ENCODE measurements at regions not wholly inside any gene's neighbourhood (a gene's known extent, or its start where the extent isn't known, plus 50 kb on each side); places are given as distances from the start of the nearest gene placed in this dataset.
"Not testable (repeated sequence)": the region's sequence is repeated elsewhere in the genome, so short reads cannot be mapped to it uniquely, and the experiment has no call there.

DNA sequence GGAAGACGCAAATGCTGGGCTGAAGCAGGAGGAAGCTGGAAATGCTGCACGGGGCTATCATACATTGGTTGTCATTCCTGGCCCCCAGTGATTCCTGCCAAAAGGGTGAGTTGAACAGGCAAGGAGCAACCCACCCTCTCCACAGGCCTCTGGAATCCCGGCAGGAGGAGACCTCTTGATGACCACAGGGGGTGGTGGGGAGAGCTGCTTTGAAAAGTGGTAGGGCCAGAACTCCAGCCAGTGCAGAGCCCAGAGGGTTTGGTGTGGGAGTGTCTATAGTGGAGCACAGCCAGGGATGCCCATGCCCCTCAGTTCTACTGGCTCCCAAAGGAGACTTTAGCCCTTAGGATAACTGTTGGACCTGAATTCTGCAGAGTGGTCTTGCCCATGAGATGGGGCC lies 89.2 kb downstream of the SAMD9 start:
- WGBS, 2 donors (ENCODE audit: low coverage in 1 of 2): 92% methylated on average over 3 of the region's 3 CpGs; no CpG with 5 or more reads in 1 of the 2 donors

DNA sequence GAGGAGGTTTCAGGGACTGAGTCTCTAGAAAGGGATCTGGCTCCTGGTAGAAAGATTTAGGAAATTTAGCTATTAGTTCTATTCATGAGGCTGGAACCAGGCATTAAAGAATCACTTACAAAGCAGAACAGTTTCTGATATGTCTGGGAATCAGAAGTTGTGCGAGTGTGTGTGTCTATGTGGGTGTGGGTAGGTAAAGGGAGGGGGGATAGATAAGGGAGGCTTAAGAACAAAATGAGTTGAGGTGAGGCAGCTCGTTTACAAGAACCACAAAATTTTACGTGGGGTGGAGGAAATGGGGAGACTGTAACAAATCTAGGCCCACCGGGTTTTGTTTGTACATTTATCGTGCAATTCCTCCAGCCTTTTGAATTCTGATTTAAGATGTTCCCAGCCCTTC lies 90.7 kb downstream of the SAMD9 start:
- Histone ChIP-seq H3K4me1 (no peaks in the 10 kb centered on the region), H3K27me3 (no peaks in the 10 kb centered on the region), H3K4me3 (no peak overlapping the region), H3K9me3 (peaks cover 0 to 7% of the 10 kb centered on the region in 2 donors), H3K27ac (no peak overlapping the region), H3K36me3 (no peaks in the 10 kb centered on the region)
- intact Hi-C loops (cut with DNase I; ENCODE audit: low total_unique reads): no loop called here
- TF ChIP-seq POLR2AphosphoS5 (IDR thresholded peaks at IDR 0.05) (no peak), EP300 (IDR thresholded peaks at IDR 0.05; ENCODE audit: low read depth) (no peak), POLR2A (IDR thresholded peaks at IDR 0.05) (no peak)
- TF ChIP-seq, protein P1, sequence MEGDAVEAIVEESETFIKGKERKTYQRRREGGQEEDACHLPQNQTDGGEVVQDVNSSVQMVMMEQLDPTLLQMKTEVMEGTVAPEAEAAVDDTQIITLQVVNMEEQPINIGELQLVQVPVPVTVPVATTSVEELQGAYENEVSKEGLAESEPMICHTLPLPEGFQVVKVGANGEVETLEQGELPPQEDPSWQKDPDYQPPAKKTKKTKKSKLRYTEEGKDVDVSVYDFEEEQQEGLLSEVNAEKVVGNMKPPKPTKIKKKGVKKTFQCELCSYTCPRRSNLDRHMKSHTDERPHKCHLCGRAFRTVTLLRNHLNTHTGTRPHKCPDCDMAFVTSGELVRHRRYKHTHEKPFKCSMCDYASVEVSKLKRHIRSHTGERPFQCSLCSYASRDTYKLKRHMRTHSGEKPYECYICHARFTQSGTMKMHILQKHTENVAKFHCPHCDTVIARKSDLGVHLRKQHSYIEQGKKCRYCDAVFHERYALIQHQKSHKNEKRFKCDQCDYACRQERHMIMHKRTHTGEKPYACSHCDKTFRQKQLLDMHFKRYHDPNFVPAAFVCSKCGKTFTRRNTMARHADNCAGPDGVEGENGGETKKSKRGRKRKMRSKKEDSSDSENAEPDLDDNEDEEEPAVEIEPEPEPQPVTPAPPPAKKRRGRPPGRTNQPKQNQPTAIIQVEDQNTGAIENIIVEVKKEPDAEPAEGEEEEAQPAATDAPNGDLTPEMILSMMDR (IDR thresholded peaks at IDR 0.05): no peak
- 57 to 83% methylated on average over 1 to 5 of the region's 5 CpGs for WGBS, 2 donors (ENCODE audit: low coverage in 1 of 2)
- DNase-seq: no peak
- in situ Hi-C loops (cut with MboI; ENCODE audit: low pct_ligation_motif_present in 1 of 4, low pct_unique_long_range_greater_than_20kb in 1 of 4, low sequenced_read_pairs in 3 of 4): no loop called here

More for the DNA sequence above, 89.2 kb downstream of the SAMD9 start:
- DNase-seq: no peak
- H3K36me3 ChIP-seq: no peaks in the 10 kb centered on the region
- H3K4me1 ChIP-seq: no peaks in the 10 kb centered on the region
- intact Hi-C loops (cut with DNase I; ENCODE audit: low total_unique reads) (no loop called here), in situ Hi-C loops (cut with MboI; ENCODE audit: low pct_ligation_motif_present in 1 of 4, low pct_unique_long_range_greater_than_20kb in 1 of 4, low sequenced_read_pairs in 3 of 4) (no loop called here)
- peaks cover 4% of the 10 kb centered on the region in 2 donors for H3K9me3 ChIP-seq
- H3K27ac ChIP-seq: no peak overlapping the region
- H3K4me3 ChIP-seq: no peak overlapping the region
- no peaks in the 10 kb centered on the region for H3K27me3 ChIP-seq
- TF ChIP-seq POLR2AphosphoS5 (IDR thresholded peaks at IDR 0.05) (no peak), POLR2A (IDR thresholded peaks at IDR 0.05) (no peak), EP300 (IDR thresholded peaks at IDR 0.05; ENCODE audit: low read depth) (no peak)
- TF ChIP-seq, protein P1 (IDR thresholded peaks at IDR 0.05): no peak

DNA sequence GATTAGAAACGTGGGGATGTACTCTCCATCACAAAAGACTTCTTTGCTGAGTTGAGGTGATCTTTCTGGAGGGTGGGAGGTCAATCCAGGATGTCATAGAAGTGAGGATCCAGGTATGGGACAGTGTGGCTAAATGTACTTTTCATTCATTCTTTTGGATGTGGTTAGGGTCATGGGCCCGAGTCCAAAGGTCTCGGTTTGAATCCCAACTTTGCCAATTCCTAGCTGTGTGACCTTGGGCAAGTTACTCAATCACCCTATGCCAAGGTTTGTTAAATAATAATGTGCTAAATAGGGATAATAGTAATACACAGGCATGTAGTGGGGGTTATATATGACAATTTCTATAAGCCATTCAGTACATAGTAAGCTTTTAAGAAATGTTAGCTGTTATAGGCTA lies 91.4 kb downstream of the SAMD9 start:
- intact Hi-C loops (cut with DNase I; ENCODE audit: low total_unique reads): no loop called here
- WGBS, 2 donors (ENCODE audit: low coverage in 1 of 2): 80% methylated on average over 3 of the region's 3 CpGs; no CpG with 5 or more reads in 1 of the 2 donors
- Histone ChIP-seq H3K4me3 (no peak overlapping the region), H3K36me3 (no peaks in the 10 kb centered on the region), H3K9me3 (peaks cover 0 to 3% of the 10 kb centered on the region in 2 donors), H3K27me3 (no peaks in the 10 kb centered on the region), H3K27ac (no peak overlapping the region), H3K4me1 (no peaks in the 10 kb centered on the region)
- in situ Hi-C loops (cut with MboI; ENCODE audit: low pct_ligation_motif_present in 1 of 4, low pct_unique_long_range_greater_than_20kb in 1 of 4, low sequenced_read_pairs in 3 of 4): no loop called here
- no peak for DNase-seq
- TF ChIP-seq EP300 (IDR thresholded peaks at IDR 0.05; ENCODE audit: low read depth) (no peak), POLR2AphosphoS5 (IDR thresholded peaks at IDR 0.05) (no peak), POLR2A (IDR thresholded peaks at IDR 0.05) (no peak)

DNA sequence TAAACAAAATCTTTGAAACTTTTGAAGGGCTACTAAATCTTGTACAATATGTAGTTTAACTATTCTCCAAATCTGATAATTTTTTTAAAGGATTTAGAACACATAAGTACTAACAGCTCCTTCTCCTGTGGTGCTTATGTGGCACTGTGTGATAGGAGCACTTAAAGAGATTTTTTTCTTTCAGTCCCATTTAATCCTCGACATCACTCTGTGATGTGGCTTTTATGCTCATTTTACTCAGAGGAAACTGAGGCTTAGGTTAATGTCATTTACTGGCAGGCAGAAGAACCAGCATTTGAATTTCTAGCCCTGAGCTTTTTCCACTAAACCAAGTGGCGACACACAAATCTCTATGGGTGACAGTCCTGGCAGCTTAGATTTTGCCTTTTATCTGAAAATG lies 92.4 kb downstream of the SAMD9 start:
- TF ChIP-seq POLR2AphosphoS5 (IDR thresholded peaks at IDR 0.05) (no peak), EP300 (IDR thresholded peaks at IDR 0.05; ENCODE audit: low read depth) (no peak), POLR2A (IDR thresholded peaks at IDR 0.05) (no peak)
- TF ChIP-seq, protein P1 (IDR thresholded peaks at IDR 0.05): no peak
- in situ Hi-C loops (cut with MboI; ENCODE audit: low pct_ligation_motif_present in 1 of 4, low pct_unique_long_range_greater_than_20kb in 1 of 4, low sequenced_read_pairs in 3 of 4) (no loop called here), intact Hi-C loops (cut with DNase I; ENCODE audit: low total_unique reads) (no loop called here)
- DNase-seq: no peak
- H3K36me3 ChIP-seq: no peaks in the 10 kb centered on the region
- H3K27me3 ChIP-seq: no peaks in the 10 kb centered on the region
- H3K27ac ChIP-seq: no peak overlapping the region
- no peaks in the 10 kb centered on the region for H3K4me1 ChIP-seq
- peaks cover 0 to 3% of the 10 kb centered on the region in 2 donors for H3K9me3 ChIP-seq
- 85 to 86% methylated on average over 2 of the region's 2 CpGs for WGBS, 2 donors (ENCODE audit: low coverage in 1 of 2)
- no peak overlapping the region for H3K4me3 ChIP-seq

DNA sequence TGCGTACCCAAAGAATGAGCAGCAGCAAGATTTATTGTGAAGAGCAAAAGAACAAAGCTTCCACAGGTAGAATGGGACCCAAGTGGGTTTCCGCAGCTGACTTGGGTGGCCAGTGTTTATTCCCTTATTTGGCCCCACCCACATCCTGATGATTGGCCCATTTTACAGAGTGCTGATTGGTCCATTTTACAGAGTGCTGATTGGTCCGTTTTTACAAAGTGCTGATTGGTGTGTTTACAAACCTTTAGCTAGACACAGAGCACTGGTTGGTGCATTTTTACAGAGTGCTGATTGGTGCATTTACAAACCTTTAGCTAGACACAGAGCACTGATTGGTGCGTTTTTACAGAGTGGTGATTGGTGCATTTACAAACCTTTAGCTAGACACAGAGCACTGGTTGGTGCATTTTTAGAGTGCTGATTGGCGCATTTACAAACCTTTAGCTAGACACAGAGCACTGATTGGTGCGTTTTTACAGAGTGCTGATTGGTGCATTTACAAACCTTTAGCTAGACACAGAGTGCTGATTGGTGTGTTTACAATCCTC lies 94.8 kb downstream of the SAMD9 start:
- H3K4me3 ChIP-seq; in situ Hi-C loops (cut with MboI; ENCODE audit: low pct_ligation_motif_present in 1 of 4, low pct_unique_long_range_greater_than_20kb in 1 of 4, low sequenced_read_pairs in 3 of 4); H3K9me3 ChIP-seq; H3K27ac ChIP-seq; intact Hi-C loops (cut with DNase I; ENCODE audit: low total_unique reads); H3K36me3 ChIP-seq; H3K4me1 ChIP-seq; DNase-seq; H3K27me3 ChIP-seq: not testable (repeated sequence)
- WGBS, 2 donors (ENCODE audit: low coverage in 1 of 2): 91 to 100% methylated on average over 3 to 6 of the region's 6 CpGs
